ENCODE measurements at regions not wholly inside any gene's neighbourhood (a gene's known extent, or its start where the extent isn't known, plus 50 kb on each side); places are given as distances from the start of the nearest gene placed in this dataset.

DNA sequence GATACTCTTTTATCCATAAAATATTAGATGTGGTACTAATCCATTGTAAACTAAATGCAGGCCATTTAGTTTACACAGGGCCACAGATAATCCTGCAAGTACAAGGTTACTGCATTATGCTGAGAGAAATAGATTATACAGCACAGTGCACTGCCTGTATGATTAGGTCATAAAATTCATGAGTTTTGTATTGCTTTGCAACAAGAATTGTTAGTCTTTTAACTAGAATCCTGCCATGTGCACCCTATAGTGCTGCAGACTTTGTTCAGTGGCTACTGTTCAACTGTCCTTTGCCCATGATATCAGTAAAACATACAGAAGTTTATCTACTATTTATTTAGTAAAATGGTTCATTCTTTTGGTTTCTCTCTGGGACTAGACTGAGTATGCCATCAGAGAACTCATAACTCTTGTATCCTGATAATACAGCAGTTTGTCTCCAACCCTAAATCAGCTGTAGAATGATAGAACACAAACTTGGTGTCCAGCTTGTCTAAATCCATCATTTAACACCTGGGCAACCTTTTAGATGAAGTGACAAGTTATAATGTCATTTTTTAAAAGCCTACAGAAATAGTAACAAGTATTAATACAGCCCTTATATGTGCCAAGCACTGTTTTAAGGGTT is 291.2 kb downstream of the TMEM167A start:
- H3K9me3 ChIP-seq (ENCODE audit: control insufficient read depth, insufficient read depth, low read length) = no peaks in the 10 kb centered on the region
- H3K4me3 ChIP-seq (ENCODE audit: low read depth, low read length) = no peak overlapping the region
- H3K27ac ChIP-seq (ENCODE audit: low read depth, low read length) = no peak overlapping the region
- peaks cover 6% of the 10 kb centered on the region; the same call in 1 of the 2 replicates for H3K4me1 ChIP-seq (ENCODE audit: control insufficient read depth, insufficient read depth, low read length)
- H3K36me3 ChIP-seq (ENCODE audit: control insufficient read depth, insufficient read depth, low read length) = no peaks in the 10 kb centered on the region
- H3K27me3 ChIP-seq (ENCODE audit: control insufficient read depth, insufficient read depth, low read length) = no peaks in the 10 kb centered on the region
- H3K9ac ChIP-seq (ENCODE audit: low read depth, low read length) = no peak overlapping the region

DNA sequence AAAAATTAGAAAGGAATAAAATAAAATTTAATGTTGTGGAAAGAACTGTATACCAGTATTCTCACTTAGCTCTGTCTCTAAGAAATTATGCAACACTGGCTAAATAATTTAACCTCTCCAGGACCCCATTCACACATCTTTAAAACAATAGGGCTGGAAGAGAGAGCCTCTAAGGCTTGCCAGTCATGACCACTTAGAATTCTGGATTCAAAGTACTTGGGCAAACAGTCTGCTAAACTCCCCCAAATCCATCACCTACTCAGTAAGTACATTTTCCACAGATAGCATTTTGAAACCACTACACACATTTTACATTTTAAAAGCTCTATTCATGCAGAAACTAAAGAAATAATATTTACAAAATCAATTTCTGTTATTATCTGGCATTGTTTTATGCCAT is 291.7 kb downstream of the TMEM167A start:
- Histone ChIP-seq H3K9ac (ENCODE audit: low read depth, low read length) (no peak overlapping the region), H3K36me3 (ENCODE audit: control insufficient read depth, insufficient read depth, low read length) (no peaks in the 10 kb centered on the region), H3K4me1 (ENCODE audit: control insufficient read depth, insufficient read depth, low read length) (peaks cover 6% of the 10 kb centered on the region; the same call in 1 of the 2 replicates), H3K27ac (ENCODE audit: low read depth, low read length) (no peak overlapping the region), H3K9me3 (ENCODE audit: control insufficient read depth, insufficient read depth, low read length) (no peaks in the 10 kb centered on the region), H3K4me3 (ENCODE audit: low read depth, low read length) (no peak overlapping the region), H3K27me3 (ENCODE audit: control insufficient read depth, insufficient read depth, low read length) (no peaks in the 10 kb centered on the region)

DNA sequence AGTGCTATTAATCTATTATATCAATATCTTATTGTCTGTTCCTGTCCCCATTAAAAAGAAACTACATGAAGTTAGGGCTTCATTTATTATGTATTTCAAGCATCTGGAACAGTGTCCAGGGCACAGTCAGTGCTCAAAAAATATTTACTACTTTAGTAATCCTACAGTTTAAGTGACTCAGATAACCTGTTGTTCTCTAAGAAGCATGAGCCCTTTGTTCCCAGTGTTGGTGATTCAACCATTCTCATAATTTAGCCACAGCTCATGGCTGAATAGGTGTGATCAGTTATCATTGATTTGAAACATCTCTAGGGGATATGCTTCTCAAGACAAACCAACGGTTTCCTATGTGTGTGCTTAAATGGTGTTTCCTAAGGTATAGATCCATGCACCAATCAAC is 292.7 kb downstream of the TMEM167A start:
- Histone ChIP-seq H3K4me3 (ENCODE audit: low read depth, low read length) (no peak overlapping the region), H3K27ac (ENCODE audit: low read depth, low read length) (no peak overlapping the region), H3K9me3 (ENCODE audit: control insufficient read depth, insufficient read depth, low read length) (no peaks in the 10 kb centered on the region), H3K9ac (ENCODE audit: low read depth, low read length) (no peak overlapping the region), H3K4me1 (ENCODE audit: control insufficient read depth, insufficient read depth, low read length) (peaks cover 6% of the 10 kb centered on the region; the same call in 1 of the 2 replicates), H3K36me3 (ENCODE audit: control insufficient read depth, insufficient read depth, low read length) (no peaks in the 10 kb centered on the region), H3K27me3 (ENCODE audit: control insufficient read depth, insufficient read depth, low read length) (no peaks in the 10 kb centered on the region)

DNA sequence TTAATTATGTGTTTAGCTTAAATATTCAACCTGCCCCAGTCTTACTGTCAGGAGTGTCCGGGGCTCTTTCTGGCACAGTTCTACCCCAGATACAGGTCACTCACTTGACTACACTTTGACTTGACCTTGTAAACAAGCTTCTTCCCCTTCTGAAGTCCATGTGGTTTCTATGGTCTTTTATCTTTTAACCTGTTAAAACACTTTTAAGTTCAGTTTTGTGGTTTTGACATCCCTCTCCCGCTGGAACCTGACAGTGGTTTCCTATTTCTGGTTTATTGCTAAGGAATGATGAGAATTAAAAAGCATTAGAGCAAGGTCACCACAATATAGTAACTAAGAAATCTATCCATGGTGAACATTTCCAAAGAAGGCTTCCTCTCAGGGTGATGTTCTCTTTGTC is 300.1 kb downstream of the TMEM167A start:
- no peak overlapping the region for H3K4me3 ChIP-seq (ENCODE audit: low read depth, low read length)
- H3K4me1 ChIP-seq (ENCODE audit: control insufficient read depth, insufficient read depth, low read length) = no peaks in the 10 kb centered on the region
- H3K9ac ChIP-seq (ENCODE audit: low read depth, low read length) = no peak overlapping the region
- H3K36me3 ChIP-seq (ENCODE audit: control insufficient read depth, insufficient read depth, low read length) = no peaks in the 10 kb centered on the region
- H3K9me3 ChIP-seq (ENCODE audit: control insufficient read depth, insufficient read depth, low read length) = no peaks in the 10 kb centered on the region
- H3K27me3 ChIP-seq (ENCODE audit: control insufficient read depth, insufficient read depth, low read length) = no peaks in the 10 kb centered on the region
- H3K27ac ChIP-seq (ENCODE audit: low read depth, low read length) = no peak overlapping the region

DNA sequence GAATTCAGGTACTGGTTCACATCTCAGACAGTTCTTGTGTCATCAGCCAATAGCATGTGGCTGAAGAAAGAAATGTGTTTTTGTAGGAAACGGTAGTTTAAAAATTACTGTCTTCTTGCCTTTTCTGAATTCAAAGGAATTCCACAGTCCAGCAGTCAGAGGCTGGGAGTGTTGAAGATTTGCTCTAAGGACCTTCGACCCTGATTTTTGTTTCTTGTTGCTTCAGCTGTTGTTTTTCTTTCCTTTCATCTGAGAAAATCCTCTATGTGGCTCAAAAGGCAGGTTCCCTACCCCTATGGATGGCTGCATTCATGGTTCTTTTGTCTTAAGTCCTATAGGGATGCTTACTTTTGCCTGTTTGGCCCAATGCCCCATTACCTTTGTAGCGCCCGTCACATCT is 304.9 kb downstream of the TMEM167A start:
- H3K27ac ChIP-seq (ENCODE audit: low read depth, low read length) = no peak overlapping the region
- H3K9me3 ChIP-seq (ENCODE audit: control insufficient read depth, insufficient read depth, low read length) = peaks cover 9% of the 10 kb centered on the region
- H3K4me3 ChIP-seq (ENCODE audit: low read depth, low read length) = no peak overlapping the region
- no peaks in the 10 kb centered on the region for H3K27me3 ChIP-seq (ENCODE audit: control insufficient read depth, insufficient read depth, low read length)
- no peak overlapping the region for H3K9ac ChIP-seq (ENCODE audit: low read depth, low read length)
- H3K4me1 ChIP-seq (ENCODE audit: control insufficient read depth, insufficient read depth, low read length) = no peaks in the 10 kb centered on the region
- H3K36me3 ChIP-seq (ENCODE audit: control insufficient read depth, insufficient read depth, low read length) = no peaks in the 10 kb centered on the region

DNA sequence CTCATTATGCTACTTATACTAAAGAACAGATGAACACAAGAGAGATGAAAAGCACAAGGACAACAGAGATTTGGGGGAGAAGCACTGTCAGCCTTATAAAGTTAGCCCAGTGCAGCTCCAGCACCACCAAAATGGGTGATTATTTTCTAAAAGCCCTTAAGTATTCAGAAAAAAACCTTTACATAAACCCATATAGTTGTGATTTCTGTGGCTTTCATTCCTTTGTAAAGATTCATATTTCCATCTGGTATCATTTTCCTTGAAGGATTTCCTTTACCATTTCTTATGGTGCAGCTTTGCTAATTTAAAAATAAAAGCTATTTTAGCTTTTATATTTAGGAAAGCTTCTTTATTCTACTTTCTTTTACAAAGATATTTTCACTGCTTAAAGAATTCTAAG is 311.0 kb downstream of the TMEM167A start:
- H3K36me3 ChIP-seq (ENCODE audit: control insufficient read depth, insufficient read depth, low read length) = no peaks in the 10 kb centered on the region
- H3K4me1 ChIP-seq (ENCODE audit: control insufficient read depth, insufficient read depth, low read length) = no peaks in the 10 kb centered on the region
- peaks cover 7% of the 10 kb centered on the region for H3K9me3 ChIP-seq (ENCODE audit: control insufficient read depth, insufficient read depth, low read length)
- no peak overlapping the region for H3K4me3 ChIP-seq (ENCODE audit: low read depth, low read length)
- H3K9ac ChIP-seq (ENCODE audit: low read depth, low read length) = no peak overlapping the region
- no peak overlapping the region for H3K27ac ChIP-seq (ENCODE audit: low read depth, low read length)
- H3K27me3 ChIP-seq (ENCODE audit: control insufficient read depth, insufficient read depth, low read length) = no peaks in the 10 kb centered on the region

DNA sequence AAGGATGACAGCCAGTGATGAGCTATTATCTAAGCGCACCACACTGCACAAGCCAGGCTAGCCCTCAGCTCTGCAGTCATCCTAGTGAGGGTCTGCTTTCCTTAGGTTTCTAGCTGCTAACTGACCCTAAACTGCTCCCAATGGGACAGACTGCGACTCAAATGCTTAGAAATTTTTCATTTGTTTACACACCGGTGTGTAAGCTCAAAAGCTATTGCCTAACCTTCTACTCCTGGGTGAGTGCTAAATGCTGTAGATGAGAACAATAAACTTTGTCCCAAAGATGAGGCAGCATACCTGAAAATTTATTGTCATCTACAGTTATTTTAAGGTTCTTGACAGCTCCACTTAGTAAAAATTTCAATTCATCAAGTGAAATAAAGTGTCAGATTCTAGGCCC is 311.4 kb downstream of the TMEM167A start:
- no peak overlapping the region for H3K27ac ChIP-seq (ENCODE audit: low read depth, low read length)
- no peak overlapping the region for H3K9ac ChIP-seq (ENCODE audit: low read depth, low read length)
- H3K36me3 ChIP-seq (ENCODE audit: control insufficient read depth, insufficient read depth, low read length) = no peaks in the 10 kb centered on the region
- H3K4me3 ChIP-seq (ENCODE audit: low read depth, low read length) = no peak overlapping the region
- no peaks in the 10 kb centered on the region for H3K4me1 ChIP-seq (ENCODE audit: control insufficient read depth, insufficient read depth, low read length)
- no peaks in the 10 kb centered on the region for H3K27me3 ChIP-seq (ENCODE audit: control insufficient read depth, insufficient read depth, low read length)
- H3K9me3 ChIP-seq (ENCODE audit: control insufficient read depth, insufficient read depth, low read length) = peaks cover 6% of the 10 kb centered on the region

DNA sequence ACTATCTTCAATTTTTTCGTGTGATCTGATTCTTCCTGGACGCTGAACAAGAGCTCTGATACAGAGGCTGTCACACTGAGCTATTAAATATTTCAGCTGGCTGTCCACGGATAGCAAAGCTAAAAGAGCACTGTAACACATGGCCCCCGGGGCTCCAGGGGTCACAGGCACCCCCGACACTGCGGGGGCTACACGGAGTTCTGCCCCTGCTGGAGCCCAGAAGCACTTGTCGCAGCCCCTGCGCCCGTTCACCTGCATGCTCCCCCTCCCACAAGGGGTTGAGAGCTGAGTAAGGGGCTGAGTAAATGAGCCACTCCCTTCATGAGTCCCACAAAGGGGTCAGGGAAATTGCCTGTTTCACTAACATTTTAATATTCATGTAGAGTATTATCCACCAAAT is 316.3 kb downstream of the TMEM167A start:
- Histone ChIP-seq H3K27me3 (ENCODE audit: control insufficient read depth, insufficient read depth, low read length) (no peaks in the 10 kb centered on the region), H3K4me3 (ENCODE audit: low read depth, low read length) (no peak overlapping the region), H3K4me1 (ENCODE audit: control insufficient read depth, insufficient read depth, low read length) (no peaks in the 10 kb centered on the region), H3K36me3 (ENCODE audit: control insufficient read depth, insufficient read depth, low read length) (no peaks in the 10 kb centered on the region), H3K9ac (ENCODE audit: low read depth, low read length) (no peak overlapping the region), H3K27ac (ENCODE audit: low read depth, low read length) (no peak overlapping the region), H3K9me3 (ENCODE audit: control insufficient read depth, insufficient read depth, low read length) (no peaks in the 10 kb centered on the region)

DNA sequence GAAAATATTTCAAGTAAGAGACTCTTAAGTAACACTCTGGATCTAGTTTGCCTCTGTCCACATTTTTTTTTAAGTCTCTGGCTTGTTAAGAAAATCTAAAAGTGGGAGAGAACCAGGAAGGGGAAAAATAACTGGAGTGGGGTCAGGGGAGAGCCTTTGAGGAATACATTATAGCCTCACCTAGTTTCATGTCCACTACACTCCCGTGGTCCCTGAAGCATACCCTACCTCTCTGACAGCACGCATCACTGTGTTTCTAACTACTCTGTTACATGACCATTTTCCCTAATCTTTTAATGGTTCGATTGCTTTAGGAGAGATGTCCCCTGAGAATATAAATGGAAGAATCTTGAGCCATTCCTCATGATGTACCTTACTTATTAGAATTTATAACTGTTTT is 318.3 kb downstream of the TMEM167A start:
- Histone ChIP-seq H3K4me3 (ENCODE audit: low read depth, low read length) (no peak overlapping the region), H3K9me3 (ENCODE audit: control insufficient read depth, insufficient read depth, low read length) (no peaks in the 10 kb centered on the region), H3K36me3 (ENCODE audit: control insufficient read depth, insufficient read depth, low read length) (no peaks in the 10 kb centered on the region), H3K9ac (ENCODE audit: low read depth, low read length) (no peak overlapping the region), H3K4me1 (ENCODE audit: control insufficient read depth, insufficient read depth, low read length) (no peaks in the 10 kb centered on the region), H3K27me3 (ENCODE audit: control insufficient read depth, insufficient read depth, low read length) (no peaks in the 10 kb centered on the region), H3K27ac (ENCODE audit: low read depth, low read length) (no peak overlapping the region)

DNA sequence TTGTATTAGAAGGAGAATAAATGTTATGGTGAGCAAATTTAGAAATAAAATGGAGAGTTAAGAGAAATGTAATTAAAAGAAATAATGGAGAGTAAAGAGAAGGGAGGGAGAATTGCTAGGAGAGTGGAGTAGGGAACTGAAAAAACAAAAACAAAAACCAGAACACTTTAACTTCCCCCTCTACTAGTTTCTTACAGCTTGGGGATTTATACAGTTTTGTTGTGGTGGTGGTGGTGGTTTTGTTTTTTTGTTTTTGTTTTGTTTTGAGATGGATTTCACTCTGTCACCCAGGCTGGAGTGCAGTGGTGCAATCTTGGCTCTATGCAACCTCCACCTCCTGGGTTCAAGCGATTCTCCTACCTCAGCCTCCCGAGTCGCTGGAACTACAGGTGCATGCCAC is 322.4 kb downstream of the TMEM167A start:
- H3K9me3 ChIP-seq (ENCODE audit: control insufficient read depth, insufficient read depth, low read length) = no peaks in the 10 kb centered on the region
- H3K36me3 ChIP-seq (ENCODE audit: control insufficient read depth, insufficient read depth, low read length) = no peaks in the 10 kb centered on the region
- H3K4me1 ChIP-seq (ENCODE audit: control insufficient read depth, insufficient read depth, low read length) = no peaks in the 10 kb centered on the region
- H3K27me3 ChIP-seq (ENCODE audit: control insufficient read depth, insufficient read depth, low read length) = no peaks in the 10 kb centered on the region
- H3K27ac ChIP-seq (ENCODE audit: low read depth, low read length) = no peak overlapping the region
- no peak overlapping the region for H3K9ac ChIP-seq (ENCODE audit: low read depth, low read length)
- no peak overlapping the region for H3K4me3 ChIP-seq (ENCODE audit: low read depth, low read length)

DNA sequence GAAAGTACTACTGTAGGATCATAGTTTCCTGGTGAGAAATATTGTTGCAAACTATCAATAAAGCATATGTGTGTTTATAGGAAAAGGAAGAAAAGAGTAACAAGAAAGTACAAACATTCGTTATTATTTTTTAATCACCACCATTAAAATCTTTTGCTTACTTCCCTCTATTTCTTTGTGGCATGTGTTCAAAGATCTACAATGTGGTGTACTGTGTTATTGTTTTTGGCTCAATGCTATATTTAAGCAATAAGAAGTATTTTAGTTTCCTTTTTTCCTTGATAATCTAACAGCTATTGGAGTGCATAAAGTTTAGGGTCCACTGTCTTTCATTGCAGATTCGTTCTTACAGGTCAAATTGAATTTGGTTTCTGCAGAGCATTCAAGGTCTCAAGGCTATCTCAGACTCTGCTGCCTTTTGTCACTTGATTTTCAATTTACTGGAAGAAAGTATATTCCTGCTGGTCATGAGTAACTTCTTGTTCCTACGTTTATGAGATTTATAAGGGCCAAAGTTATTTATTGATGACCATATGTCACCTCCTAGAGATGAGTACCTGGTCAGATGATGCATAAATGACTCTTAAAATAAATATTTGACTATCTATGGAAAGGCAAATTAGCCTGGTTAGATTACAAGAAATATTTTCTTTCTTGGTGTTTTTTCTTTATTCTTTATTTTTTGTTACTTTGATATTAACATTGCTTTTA is 323.0 kb downstream of the TMEM167A start:
- no peaks in the 10 kb centered on the region for H3K4me1 ChIP-seq (ENCODE audit: control insufficient read depth, insufficient read depth, low read length)
- no peaks in the 10 kb centered on the region for H3K36me3 ChIP-seq (ENCODE audit: control insufficient read depth, insufficient read depth, low read length)
- no peaks in the 10 kb centered on the region for H3K27me3 ChIP-seq (ENCODE audit: control insufficient read depth, insufficient read depth, low read length)
- H3K4me3 ChIP-seq (ENCODE audit: low read depth, low read length) = no peak overlapping the region
- no peak overlapping the region for H3K27ac ChIP-seq (ENCODE audit: low read depth, low read length)
- no peaks in the 10 kb centered on the region for H3K9me3 ChIP-seq (ENCODE audit: control insufficient read depth, insufficient read depth, low read length)
- no peak overlapping the region for H3K9ac ChIP-seq (ENCODE audit: low read depth, low read length)
